GM06990 (cell line): ENCODE measurements at regions not wholly inside any gene's neighbourhood (a gene's known extent, or its start where the extent isn't known, plus 50 kb on each side); places are given as distances from the start of the nearest gene placed in this dataset.

ENCODE experiments used
- DNase-seq: peaks from one replicate; pipeline ENCODE4 v3.0.0-alpha.2; 2011; ENCODE audit not compliant: insufficient read length; ENCODE audit errors: extremely low read depth
- H3K27me3 ChIP-seq: replicated peaks from 2 replicates; pipeline ENCODE4 v1.6.0; 2011; ENCODE audit warnings: low read length; ENCODE audit not compliant: control insufficient read depth, insufficient read depth
- H3K36me3 ChIP-seq: 2 replicates; pipeline ENCODE4 v1.5.1; 2011; ENCODE audit warnings: low read length; ENCODE audit not compliant: control insufficient read depth, insufficient read depth
- H3K4me3 ChIP-seq: replicated peaks from 2 replicates; pipeline ENCODE4 v1.5.1; 2011; ENCODE audit warnings: low read depth, mild to moderate bottlenecking, control low read depth, low read length
- TF ChIP-seq, protein P1 (sequence below): IDR thresholded peaks from 2 replicates; pipeline ENCODE4 v1.5.1; 2011; ENCODE audit warnings: low read length, control low read depth, mild to moderate bottlenecking, inconsistent platforms; ENCODE audit not compliant: insufficient read depth, poor library complexity, severe bottlenecking

- TF ChIP-seq, protein P1, sequence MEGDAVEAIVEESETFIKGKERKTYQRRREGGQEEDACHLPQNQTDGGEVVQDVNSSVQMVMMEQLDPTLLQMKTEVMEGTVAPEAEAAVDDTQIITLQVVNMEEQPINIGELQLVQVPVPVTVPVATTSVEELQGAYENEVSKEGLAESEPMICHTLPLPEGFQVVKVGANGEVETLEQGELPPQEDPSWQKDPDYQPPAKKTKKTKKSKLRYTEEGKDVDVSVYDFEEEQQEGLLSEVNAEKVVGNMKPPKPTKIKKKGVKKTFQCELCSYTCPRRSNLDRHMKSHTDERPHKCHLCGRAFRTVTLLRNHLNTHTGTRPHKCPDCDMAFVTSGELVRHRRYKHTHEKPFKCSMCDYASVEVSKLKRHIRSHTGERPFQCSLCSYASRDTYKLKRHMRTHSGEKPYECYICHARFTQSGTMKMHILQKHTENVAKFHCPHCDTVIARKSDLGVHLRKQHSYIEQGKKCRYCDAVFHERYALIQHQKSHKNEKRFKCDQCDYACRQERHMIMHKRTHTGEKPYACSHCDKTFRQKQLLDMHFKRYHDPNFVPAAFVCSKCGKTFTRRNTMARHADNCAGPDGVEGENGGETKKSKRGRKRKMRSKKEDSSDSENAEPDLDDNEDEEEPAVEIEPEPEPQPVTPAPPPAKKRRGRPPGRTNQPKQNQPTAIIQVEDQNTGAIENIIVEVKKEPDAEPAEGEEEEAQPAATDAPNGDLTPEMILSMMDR, result no peak
- Histone ChIP-seq H3K4me3 (no peak overlapping the region), H3K36me3 (no peaks in the 10 kb centered on the region), H3K27me3 (no peaks in the 10 kb centered on the region)
- DNase-seq, result no peak
Measured at GRCh38 chr7:123401295-123401694, 133.1 kb downstream of the IQUB start.

GRCh38 chr7:123400196-123400595 is 134.2 kb downstream of the IQUB start:
- H3K27me3 ChIP-seq, result no peaks in the 10 kb centered on the region
- H3K4me3 ChIP-seq, result no peak overlapping the region
- DNase-seq, result no peak
- TF ChIP-seq, protein P1, result no peak
- no peaks in the 10 kb centered on the region for H3K36me3 ChIP-seq

DNA sequence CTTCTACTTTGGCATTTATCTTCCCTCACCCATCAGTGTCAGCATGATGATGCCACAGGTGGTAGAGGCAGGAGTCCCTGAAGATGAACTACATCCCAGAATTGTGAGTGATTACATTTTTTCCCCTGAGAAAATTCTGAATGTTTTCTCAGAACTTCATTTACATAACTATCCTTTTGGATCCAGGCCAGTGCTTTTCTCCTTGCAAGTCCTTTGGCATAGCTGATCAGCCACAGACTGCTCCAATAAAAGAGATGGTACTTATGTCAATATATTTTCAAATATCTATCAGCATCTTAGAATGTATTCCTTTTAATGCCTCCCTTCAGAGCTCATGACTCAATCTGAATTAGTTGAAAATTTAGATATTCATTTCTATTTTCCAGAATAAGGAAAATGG is 135.5 kb downstream of the IQUB start:
- Histone ChIP-seq H3K27me3 (no peaks in the 10 kb centered on the region), H3K36me3 (no peaks in the 10 kb centered on the region), H3K4me3 (no peak overlapping the region)
- no peak for DNase-seq
- TF ChIP-seq, protein P1, result no peak

DNA sequence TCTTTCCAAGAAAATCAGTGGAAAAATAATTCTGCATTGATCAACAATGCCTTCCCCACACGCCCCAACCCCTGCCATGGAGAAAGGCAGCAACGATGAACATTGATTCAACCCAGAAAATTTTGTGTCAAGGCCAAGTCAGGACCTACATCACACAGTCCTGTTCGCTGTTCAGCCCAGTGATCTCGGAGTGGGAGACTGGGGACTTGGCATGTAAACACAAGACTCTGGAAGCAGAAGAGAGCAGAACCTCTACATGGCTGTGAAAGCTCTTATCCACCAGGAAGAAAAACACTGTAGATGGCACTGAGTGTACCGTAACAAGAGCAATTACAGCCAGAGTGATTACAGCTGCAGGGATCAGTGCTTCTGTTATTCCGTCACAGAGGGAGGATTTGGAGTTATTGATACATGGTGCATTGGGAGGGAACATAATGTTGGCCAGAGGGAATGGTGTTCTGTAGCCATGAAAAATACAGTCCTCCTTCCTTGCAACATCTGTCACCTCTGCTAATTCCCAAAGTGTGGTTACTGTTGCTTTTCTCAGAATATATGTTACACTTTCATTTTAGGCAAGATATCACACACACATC is 136.6 kb downstream of the IQUB start:
- Histone ChIP-seq H3K27me3 (no peaks in the 10 kb centered on the region), H3K36me3 (no peaks in the 10 kb centered on the region), H3K4me3 (no peak overlapping the region)
- DNase-seq, result no peak
- TF ChIP-seq, protein P1, result no peak

- Histone ChIP-seq H3K4me3 (no peak overlapping the region), H3K27me3 (no peaks in the 10 kb centered on the region), H3K36me3 (no peaks in the 10 kb centered on the region)
- TF ChIP-seq, protein P1, result no peak
- no peak for DNase-seq
Measured at GRCh38 chr7:123393623-123394022, 140.8 kb downstream of the IQUB start.

DNA sequence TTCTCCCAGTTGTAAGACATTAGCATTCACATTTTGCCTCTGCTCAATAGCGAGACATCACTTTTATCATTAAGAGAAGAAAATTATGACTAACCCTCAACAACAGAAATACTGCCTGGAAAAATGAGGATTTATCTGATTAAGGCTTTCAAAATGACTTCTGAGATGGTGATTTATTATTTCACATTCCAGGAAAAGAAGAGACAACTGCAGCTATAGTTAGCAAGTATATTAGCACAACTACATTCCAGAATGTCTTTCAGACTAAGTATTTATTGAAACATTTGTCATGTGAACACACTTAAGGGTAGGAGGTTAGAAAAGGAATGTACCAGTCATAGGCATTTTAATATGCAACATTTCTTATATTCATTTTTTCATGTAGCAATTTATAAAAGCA is 162.0 kb downstream of the IQUB start:
- Histone ChIP-seq H3K4me3 (no peak overlapping the region), H3K36me3 (no peaks in the 10 kb centered on the region), H3K27me3 (no peaks in the 10 kb centered on the region)
- no peak for DNase-seq
- TF ChIP-seq, protein P1, result no peak
